HG03135 (cell line): ENCODE measurements at regions not wholly inside any gene's neighbourhood (a gene's known extent, or its start where the extent isn't known, plus 50 kb on each side); places are given as distances from the start of the nearest gene placed in this dataset.

Experiments used
- ATAC-seq: cut with Tn5 transposase; IDR thresholded peaks from one replicate; pipeline ENCODE4 v1.9.1; 2021; ENCODE audit warnings: mild to moderate bottlenecking, moderate library complexity; ENCODE audit not compliant: unreplicated experiment

DNA sequence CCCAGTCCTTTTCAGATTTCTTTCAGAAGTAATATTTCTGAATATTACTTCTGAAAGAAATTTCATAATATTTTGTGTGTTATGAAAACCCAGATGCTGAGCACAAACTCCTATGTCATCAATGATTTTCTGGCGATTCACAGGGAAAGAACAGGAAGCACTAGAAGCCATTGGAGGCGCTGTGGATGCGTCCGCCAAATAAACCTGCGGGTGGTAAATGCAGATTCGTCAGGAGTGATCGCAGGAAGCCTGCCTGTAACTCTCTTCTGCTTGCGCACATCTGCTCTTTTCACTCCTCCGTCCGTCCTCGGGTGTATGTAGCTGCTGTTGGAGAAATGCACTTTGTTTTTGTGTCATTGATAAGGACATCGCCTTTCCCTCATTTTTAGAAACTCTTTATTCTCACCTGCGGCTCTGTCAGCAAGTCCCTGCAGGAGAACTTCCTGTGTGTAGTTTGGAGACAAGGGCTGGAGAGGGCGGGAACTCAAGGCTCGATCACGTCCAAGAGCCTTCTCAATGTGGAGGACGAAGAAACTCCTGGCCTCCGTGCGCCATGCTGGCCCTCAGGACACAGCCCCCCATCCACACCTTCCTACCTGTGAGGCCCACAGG lies 483.8 kb downstream of the GALR1 start:
- no peak for ATAC-seq

DNA sequence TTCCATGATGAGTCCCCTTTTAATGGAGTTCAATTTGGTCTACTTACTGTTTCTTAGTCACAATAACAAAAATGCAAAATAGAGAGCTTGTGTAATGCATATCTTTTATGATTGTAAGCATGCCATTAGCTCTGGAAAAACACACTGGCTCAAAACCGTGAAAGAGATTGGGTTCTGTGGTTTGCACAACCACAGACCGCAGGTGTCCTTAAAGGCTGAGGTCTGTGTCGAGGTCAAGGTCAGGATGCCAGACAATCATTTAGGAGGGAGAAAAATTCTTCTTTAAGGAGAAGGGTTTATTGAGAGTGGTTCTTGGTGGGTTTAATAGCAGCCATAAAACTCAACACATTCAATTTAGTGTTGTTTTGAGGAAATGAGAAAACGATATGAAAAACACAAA lies 487.2 kb downstream of the GALR1 start:
- ATAC-seq: no peak

DNA sequence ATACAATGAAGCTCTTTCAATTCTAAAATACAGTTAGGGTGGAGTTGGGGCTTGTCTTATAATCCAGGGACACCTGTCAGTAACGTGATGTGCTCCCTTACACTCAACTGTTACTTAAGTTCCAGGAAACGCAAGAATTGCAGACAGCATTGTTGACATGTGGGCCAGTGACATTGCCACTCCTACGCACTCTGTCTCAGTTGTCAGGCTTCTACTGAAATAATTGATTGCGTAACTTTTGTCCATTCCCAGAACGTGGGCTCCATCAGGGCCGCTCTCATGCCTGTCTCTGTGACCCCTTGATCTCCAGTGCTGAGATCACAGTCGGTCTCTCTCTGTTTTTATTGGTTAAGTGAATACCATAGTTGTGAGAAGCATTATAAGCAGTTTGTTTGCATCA lies 487.8 kb downstream of the GALR1 start:
- ATAC-seq: no peak

DNA sequence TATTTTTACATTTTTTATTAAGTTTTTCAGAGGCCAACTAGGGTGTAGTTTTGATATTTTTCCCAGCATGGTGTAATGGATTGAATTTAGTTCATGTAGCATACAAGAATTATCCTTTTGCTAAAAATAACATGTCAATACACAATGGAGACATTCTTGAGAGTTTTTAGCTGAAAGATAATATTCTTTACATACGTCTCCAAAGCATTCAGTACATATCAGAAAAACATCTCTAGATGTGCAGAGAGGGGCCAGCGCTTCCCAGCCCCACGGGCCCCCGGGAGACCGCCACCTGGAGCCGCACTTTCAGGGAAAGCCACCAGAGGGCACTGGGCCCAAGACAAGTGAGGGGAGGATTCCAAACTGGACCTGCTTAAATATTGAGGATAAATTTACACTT lies 499.4 kb downstream of the GALR1 start:
- ATAC-seq: no peak

DNA sequence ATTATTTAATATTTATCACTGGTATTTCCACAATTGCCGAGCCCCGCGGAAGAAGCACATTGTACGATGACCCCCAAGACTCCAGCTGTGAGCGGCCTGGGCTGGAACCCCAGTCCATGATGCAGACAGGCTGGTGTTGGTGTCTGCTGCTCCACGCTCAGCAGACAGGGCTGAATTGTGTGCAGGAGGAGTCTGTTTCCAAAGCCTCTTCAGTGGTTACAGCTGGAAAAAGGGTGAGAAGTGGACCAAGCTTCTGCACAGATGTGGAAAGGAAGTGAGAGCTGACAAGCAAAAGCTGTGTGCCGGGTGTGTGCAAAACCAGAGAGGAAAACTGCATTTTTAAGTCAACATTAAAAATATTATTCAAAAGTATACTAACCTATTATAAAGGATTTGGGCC lies 500.4 kb downstream of the GALR1 start:
- no peak for ATAC-seq

DNA sequence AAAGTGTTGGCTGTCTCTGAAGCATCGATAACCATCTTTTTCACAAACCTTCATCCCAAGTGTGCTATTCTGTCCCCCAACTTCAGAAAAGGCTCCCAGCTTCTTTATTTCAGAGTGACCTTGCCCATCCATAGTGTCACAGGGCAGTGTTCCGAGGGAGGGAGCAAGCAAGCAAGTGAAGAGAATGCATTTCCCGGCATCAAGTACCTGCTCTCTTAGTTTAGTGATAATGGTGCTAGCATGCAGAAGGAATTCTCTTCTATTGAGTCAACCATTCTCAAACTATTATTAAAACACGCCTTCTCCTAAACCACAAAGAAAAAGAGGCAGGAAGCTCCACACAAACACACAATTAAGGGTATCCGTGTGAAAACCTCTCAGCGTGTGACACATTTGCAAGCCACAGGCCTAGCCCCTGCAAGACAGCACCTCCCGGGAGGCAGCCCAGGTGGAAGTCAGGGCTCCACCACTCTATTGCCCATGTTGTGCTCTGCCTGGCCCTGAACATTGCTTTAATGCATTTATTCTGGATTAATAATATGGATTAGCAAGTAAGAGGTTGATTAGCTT lies 504.9 kb downstream of the GALR1 start:
- ATAC-seq: no peak

DNA sequence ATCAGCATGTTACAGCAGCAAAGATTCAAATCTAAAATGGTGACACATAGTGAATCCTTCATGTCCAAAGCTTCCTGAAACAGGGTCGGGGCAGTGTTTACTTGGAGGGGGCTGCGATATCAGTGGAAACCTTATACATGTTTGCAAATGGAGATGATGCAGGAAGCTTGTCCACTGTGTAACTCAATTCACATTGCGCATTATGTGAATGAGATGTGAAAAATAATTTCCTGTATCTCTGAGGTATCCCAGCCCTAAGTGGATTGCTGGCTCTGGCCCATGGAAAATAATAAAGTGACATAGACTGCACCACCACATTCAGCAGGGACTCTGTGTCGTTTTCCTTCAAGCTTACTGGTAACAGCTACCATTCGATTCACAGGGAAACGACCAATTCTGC lies 505.5 kb downstream of the GALR1 start:
- no peak for ATAC-seq

DNA sequence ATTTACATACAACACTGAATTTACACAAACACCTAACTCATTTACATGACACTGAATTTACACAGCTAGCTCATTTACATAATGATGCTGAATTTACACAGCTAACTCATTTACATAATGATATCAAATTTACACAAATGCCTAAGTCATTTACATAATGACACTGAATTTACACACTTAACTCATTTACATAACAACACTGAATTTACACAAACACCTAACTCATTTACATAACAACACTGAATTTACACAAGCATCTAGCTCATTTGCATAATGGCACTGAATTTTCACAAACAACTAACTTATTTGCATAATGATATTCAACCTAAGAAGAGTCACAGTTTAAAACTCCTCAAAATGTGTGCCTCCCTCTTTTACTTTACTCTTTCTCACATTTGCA lies 511.7 kb downstream of the GALR1 start:
- ATAC-seq: no peak

DNA sequence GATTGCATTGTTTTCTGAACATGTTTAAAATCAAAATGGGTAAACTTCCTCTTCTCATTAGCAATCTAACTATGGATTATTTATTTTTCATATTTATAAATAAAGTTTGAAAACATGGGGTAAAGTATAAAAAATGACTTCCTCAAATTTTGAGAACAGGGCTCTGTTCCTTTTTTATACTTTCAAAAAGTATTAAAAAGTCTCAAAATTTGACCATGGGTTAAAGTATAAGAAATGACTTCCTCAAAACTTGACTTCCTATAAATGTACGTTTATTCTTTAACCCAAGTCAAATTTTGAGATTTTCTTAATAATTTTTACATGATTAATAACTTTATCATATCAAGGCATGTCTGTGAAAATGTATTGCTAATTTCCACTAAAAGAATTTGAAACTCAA lies 512.4 kb downstream of the GALR1 start:
- ATAC-seq: no peak

DNA sequence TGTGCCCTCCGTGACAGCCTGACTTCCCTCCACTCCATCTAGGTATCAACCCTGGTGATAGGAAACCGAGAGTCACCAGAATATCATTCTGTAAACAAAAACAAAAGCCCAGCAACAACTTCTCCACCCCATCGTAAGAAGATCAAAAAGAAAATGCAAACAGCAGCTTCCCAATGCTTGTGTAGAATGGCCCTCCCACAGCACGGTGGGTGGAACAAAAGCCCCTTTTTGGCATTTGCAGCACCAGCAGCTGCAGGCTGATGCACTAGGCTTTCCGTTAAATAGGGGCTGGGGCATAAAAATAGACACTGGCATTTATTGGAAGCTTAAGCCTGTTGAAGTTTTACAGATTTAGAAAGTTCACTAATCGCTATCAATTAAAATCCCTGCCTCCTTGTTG lies 513.0 kb downstream of the GALR1 start:
- no peak for ATAC-seq

DNA sequence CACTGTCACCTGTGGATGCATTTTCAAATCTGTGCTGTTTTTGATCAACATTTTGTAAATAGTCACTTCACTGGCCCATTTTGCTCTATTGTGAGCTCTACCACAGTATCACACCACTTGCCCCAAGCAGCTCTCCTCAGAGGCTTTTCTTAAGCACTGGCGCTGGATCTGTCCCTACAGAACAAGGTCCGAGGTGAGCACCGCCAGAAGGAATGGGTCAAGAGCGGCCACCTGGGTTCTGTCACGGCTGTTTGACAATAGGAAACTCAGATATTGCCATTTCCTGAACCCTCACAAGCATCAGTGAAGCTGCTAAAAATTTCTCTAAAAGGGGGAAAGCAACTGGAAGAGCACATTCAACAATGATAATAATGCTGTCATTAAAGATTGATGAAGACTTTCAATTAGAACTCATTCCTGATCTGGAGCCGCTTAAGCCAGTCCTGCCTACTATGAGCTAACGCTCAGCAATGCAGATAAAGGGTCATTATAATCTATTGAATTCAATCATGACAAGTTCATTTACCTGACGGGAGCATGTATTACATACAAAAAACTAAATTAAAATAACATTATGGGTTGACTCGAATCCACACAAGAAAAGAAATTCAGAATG lies 514.0 kb downstream of the GALR1 start:
- ATAC-seq: no peak

DNA sequence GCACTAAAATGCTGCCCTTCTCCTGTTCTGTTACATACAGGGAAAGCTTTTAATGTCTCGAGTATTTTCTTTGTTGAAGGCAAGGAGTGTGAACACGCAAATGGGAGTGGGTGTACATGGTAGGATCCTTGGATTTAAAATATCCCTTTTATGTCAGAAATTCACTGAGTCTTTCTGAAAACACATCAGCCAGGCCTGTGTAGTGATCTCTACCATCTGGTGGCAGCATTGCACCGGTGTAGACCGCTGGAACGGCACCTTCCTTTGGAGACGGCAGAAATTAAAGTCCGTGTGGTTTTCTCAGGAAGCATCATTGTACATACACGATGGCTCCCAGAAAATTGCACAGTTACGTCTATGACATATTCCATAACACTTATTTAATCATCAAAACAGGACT lies 515.8 kb downstream of the GALR1 start:
- no peak for ATAC-seq

DNA sequence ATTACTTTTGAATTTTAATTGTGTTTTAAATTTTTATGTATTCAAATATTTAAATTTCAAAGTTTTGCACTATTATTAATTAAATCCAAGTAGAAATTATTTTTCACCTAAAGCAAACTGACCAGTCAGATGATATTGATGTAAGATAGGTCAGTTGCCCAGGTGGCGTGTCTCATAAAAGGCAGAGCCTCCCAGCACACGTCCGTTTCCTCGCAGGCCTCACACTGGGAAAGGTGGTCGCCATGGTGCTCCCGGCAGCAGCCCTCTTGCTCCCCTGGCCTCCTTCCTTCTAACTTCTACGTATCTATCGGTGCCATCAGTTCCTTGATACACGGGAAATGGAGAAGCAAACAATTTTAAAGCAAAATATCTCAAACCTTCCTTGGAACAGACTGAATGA lies 516.8 kb downstream of the GALR1 start:
- no peak for ATAC-seq

DNA sequence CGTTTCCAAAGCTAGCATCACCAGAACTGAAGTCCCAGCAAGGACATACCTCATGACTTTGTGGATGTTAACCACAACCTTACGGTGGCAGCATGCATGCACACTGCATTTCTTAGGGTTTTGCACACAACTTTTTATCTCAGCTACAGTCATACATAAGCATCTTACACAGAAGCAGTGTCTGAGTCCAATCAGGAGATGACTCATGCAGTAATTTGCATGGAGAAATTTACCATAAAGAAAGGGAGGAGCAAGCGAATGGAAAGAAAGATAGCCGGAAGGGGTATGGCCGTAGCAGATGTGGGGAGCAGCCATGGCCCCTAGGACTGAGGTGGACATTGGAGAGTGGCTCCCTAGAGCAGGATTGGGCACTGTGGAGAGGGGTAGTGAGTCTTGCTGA lies 522.5 kb downstream of the GALR1 start:
- no peak for ATAC-seq

DNA sequence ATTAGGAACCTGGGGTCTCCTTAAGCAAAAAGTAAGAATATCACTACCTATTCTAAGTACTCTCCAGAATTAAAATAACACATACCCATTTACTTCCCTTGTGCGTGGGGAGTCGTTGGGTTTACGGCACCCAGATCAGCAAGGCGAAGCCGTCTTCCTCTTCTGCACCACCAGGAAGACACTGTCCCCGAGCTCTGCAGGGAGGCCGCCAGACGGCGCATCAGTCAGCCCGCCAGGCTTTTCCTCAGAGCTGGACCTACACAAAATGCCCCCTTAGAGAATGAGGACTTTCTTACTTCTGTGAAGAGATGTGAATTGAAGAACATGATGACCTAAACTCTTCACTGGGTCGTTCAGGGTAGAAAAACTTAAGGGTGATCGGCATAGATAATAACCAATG lies 526.5 kb downstream of the GALR1 start:
- ATAC-seq: no peak

DNA sequence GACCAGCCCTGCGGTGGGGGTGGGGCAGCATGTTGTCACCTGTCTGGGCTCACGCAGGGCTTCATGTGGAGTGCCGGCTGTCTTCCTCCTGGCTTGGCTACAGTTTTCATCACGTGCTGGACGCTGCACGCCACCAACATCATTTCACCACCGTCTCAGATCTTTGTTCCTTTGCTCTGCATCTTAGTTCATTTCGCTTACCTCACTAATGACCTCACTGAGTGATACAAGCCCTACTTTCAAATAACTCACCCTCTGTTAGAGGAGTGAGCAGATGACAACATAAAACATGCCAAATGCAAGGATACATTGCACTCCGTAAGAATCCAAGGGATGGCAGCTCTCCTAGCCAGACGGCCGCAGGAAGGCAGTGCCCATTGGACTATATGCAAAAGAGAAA lies 527.5 kb downstream of the GALR1 start:
- no peak for ATAC-seq

DNA sequence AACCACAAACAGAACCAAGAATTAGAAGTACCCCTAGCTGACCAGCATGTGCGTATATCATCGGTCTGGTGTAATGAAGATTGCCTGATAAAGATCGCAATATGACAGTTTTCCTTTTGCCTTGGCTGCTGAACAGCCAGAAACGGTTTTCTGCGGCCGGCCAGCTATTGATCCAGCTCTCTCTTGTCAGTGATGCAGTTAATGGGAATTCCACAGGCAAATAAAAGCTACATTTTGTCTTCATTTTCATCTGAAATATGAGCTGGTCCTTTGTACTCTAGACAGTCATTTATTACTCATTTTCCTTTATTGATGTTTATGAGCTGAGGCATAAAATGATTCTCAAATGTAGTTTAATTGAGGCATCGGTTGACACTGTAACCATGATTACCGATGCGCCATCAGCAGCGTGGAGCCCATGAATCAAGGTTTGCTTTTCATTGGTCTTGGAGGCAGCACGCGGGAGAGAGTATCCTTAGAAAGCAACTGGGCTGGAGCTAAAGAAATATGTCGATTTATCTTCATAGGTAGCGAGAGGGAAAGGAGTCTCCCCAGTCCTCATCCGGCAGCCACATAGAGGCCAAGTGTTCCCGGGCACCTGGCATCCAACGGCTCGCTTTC lies 535.2 kb downstream of the GALR1 start:
- no peak for ATAC-seq

DNA sequence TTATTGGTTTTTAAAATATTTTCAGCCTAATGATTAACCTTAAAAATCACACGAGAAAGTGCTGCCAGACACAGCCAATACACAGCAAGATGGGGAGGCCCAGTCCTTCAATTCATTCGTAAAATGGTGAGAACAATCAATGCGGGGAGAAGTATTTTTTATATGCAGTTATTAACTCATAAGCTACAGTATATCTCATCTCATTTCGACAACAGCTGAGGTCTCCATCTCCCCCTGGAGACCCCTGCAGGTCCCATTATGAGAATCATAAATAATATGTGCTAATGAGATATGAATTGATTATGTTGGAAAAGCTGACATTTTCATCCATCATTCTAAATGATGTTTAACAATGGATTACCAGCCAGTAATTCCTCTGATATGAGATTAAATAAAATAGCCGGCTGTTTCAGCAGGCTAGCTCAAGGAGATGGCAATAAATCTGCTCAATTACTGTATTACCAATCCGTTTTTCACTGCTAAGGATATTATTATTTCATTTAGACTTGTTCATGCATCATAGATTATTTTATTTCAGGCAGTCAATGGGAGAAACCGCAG lies 535.8 kb downstream of the GALR1 start:
- no peak for ATAC-seq

DNA sequence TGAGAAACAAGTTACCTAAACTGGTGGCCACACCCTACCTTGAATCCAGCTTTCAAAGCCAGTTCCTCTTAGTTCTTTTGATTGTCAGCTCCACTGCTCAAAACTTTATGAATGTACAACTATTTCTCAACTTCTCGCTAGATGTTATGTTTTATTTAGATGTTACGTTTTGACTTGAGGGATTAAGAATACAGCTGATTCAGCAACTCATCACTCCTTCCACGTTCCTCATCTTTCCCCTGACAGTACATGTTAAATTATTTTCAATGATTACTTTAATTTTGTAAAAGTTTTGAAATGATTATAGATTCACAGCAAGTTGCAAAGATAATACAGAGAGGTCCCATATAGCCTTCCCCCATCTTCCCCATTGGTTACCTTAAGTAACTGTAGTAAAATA lies 553.4 kb downstream of the GALR1 start:
- no peak for ATAC-seq

DNA sequence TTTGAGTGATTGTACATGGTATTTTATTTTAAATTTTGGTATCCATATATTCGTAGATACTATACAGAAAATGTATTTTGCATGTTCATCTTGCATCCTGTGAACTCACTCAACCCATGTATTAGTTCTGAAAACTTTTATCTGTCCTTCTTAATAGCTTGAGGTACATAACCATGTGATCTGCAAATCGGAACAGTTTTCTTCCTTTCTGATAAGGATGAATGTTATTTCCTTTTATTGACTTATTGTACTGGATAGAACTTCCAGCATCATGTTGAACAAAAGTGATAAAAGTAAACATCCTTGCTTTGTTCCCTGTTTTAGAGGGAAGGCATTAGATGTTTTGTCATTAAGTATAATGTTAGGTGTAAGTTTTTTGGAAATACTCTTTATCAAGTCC lies 554.7 kb downstream of the GALR1 start:
- ATAC-seq: no peak

DNA sequence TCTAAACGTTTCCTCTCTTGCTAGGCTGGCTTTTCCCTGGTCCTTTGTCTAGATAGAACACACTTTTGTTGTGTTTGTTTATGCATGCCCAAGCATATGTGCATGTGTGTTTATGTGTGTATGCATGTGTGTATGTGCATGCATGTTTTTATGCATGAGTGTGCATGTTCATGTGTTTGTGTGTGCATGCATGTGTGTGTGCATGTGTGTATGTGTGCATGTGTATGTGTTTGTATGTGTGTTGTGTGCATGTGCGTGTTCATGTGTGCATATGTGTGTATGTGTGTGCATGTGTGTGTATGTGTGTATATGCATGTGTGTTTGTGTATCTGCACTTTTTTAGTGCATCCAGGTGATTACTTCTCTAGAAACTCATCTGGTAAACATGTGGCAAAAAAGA lies 558.0 kb downstream of the GALR1 start:
- ATAC-seq: no peak

DNA sequence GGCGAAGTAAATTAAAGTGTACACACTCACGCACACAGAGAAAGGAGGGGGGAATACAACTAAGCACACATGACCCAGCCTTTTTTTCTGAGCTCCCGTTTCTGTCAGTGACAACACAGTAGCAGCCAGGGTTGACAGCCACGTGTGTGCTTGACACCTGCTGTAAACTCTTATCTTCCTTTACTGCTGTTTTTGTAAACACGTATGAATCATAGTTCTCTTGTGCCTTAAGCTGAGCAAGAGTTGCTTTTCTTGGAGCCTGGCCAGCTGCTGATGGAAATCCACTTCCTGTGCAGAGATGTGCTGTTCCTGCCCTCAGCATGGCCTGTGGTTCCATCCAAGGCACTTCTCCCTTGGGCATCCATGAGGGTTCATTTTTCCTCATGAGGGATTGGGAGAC lies 561.9 kb downstream of the GALR1 start:
- no peak for ATAC-seq
